H1 (cell line): ENCODE measurements at regions not wholly inside any gene's neighbourhood (a gene's known extent, or its start where the extent isn't known, plus 50 kb on each side); places are given as distances from the start of the nearest gene placed in this dataset.

Experiments used
- CTCF ChIP-seq, 3 experiments: IDR thresholded peaks; 1 replicate in 2 of 3; 2 replicates in 1 of 3; pipeline versions ENCODE4 v1.5.1 to v1.6.1; 2011; ENCODE audit warnings: low read length in 3 of 3, mild to moderate bottlenecking in 3 of 3, inconsistent platforms in 2 of 3, low read depth in 1 of 3, moderate library complexity in 1 of 3; ENCODE audit not compliant: insufficient read depth in 1 of 3; ENCODE audit errors: control extremely low read depth in 1 of 3
- POLR2AphosphoS5 ChIP-seq: IDR thresholded peaks from 2 replicates; pipeline ENCODE4 v1.6.1; 2011; ENCODE audit warnings: low read depth, low read length
- TEAD4 ChIP-seq: IDR thresholded peaks from 2 replicates; pipeline ENCODE4 v1.6.1; 2012; ENCODE audit warnings: low read depth, low read length, inconsistent platforms, mixed read lengths

GRCh38 chr2:118340103-118340502 lies 251.8 kb downstream of the INSIG2 start:
- no peak for TF ChIP-seq TEAD4
- no peak for TF ChIP-seq CTCF (IDR thresholded peaks at IDR 0.05; ENCODE audit: control extremely low read depth in 1 of 3, insufficient read depth in 1 of 3, low read depth in 1 of 3, low read length in 3 of 3)
- TF ChIP-seq POLR2AphosphoS5 = no peak
